ENCODE measurements at regions not wholly inside any gene's neighbourhood (a gene's known extent, or its start where the extent isn't known, plus 50 kb on each side); places are given as distances from the start of the nearest gene placed in this dataset.

DNA sequence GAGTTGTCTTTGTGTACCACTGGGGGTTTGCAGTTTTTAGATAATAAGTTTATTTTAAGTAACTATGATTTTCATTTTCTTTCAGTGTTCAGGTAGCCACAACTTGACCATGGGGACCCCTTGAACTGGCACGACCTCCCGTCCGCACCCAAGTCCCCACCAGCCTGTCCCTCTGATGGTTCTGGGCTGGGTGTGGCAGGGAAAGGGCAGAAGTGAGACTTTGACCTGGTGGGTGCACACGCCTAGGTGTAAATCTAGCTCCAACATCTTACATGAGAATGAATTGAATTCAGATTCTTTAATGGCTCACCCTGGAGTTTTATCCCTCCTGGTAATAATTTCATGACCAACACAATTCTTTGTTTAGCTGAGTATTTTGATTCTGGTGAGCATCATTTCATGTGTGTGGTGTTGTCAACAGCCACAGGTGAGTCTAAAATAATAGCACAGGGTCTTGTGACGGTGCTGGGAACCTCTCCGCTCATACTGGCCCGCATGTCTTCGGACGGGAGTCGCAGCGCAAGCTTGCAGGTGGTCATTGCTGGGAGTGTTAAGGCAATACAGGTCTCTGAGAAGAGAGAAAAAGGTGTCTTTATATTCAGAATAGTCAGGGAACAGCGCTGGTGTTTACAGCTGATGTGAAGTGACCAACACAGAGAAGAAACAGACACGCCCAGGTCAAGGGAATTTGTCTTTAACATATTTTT, 50.8 kb upstream of the POFUT2 start:
- DNase-seq (peak; percentile 24), ATAC-seq (ENCODE audit: poor library complexity) (no peak)
- intact Hi-C loops (cut with DNase I): no loop called here

DNA sequence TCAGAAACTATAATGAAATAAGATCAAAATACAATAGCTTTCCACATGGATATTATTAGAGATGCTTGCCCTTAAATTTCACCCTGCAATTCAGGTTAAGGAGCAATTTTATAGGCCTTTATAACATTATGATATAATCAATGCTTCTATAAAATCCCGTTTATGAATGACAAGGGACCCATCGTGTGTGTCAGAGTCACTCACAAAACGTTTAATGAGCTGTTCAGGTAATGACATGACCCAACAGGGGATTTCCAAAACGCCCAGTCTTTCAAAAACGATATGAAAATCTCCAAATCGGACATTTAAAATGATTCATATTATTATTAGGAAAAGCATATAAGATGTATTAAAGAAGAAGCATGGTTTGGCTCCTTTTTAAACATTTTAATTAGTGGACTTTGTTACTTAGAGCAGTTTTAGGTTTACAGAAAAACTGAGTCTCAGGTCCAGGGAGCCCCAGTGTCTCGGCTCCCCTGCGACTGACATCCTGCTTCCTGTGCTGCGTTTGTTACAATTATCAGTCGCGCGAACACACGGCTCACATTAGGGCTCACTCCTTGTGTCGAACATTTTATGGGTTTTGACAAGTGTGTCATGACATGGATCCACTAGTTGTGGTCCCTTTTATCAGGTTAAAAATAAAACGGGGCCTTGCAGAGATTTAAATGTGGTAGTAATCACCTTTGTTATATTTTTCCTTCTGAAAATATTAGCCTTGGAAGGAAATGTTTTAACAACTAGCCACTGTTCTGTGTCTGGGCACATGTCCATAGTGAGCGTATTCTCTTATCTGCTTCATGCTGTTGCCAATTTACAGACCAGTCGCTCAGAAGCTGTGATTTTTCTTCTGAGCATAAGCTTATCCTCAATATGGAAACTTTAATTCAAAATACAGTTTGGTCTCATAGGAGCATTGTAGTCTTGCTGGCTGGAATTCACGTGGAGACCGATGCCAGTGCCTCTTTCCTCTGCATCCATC, 52.0 kb upstream of the POFUT2 start:
- intact Hi-C loops (cut with DNase I): no loop called here
- ATAC-seq (ENCODE audit: poor library complexity) (peak; percentile 53), DNase-seq (peak; percentile 37)

DNA sequence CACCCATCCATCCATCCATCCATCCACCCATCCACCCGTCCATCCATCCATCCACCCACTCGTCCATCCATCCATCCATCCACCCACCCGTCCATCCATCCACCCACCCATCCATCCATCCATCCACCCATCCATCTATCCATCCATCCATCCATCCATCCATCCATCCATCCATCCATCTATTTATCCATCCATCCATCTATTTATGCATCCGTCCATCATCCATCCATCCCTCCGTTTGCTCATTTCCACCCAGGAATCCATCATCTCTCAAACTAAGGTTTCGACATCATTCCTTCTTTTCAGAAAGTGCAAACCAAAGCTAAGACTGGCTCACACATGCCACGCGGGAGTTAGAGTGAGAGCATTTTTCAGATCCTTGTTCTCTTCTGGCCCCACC, 52.8 kb upstream of the POFUT2 start:
- DNase-seq: no peak
- ATAC-seq (ENCODE audit: poor library complexity): no peak
- intact Hi-C loops (cut with DNase I): no loop called here

GRCh38 chr21:45341261-45341660, 53.6 kb upstream of the POFUT2 start:
- ATAC-seq (ENCODE audit: poor library complexity): no peak
- intact Hi-C loops (cut with DNase I): no loop called here
- DNase-seq: no peak

- DNase-seq (no peak), ATAC-seq (ENCODE audit: poor library complexity) (no peak)
- intact Hi-C loops (cut with DNase I): no loop called here
Measured at GRCh38 chr21:45341779-45342178, 54.1 kb upstream of the POFUT2 start.

- intact Hi-C loops (cut with DNase I): no loop called here
- ATAC-seq (ENCODE audit: poor library complexity) (no peak), DNase-seq (no peak)
Measured at GRCh38 chr21:45343891-45344290, 56.2 kb upstream of the POFUT2 start.

DNA sequence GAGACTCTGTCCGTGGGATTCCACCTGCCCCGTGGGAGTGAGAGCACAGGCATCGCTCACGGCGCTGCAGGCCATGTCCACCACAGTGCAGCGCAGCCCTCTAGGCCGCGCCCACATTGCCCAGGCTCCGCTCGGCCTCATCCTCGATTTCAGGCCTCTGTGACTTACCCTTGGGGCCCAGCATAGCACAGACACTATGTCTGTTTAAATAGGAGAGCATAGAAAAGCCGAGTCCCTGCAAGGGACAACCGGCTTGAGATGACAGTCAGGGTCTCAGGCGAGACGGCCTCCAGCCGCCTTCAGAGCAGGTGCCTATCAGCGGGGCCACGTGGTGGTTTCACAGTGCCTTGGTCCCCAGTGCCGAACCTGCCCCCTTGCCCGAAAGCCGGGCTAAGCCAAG, 56.9 kb upstream of the POFUT2 start:
- intact Hi-C loops (cut with DNase I): no loop called here
- ATAC-seq (ENCODE audit: poor library complexity) (no peak), DNase-seq (no peak)

- DNase-seq: no peak
- intact Hi-C loops (cut with DNase I): no loop called here
Measured at GRCh38 chr21:45347048-45347711, 57.8 kb upstream of the COL18A1 start.

GRCh38 chr21:45347712-45348499, 57.1 kb upstream of the COL18A1 start:
- intact Hi-C loops (cut with DNase I): no loop called here
- DNase-seq: no peak
- ATAC-seq (ENCODE audit: poor library complexity): no peak

More at GRCh38 chr21:45347048-45347711, 57.8 kb upstream of the COL18A1 start:
- no peak for ATAC-seq (ENCODE audit: poor library complexity)

- ATAC-seq (ENCODE audit: poor library complexity) (no peak), DNase-seq (no peak)
- intact Hi-C loops (cut with DNase I): no loop called here
Measured at GRCh38 chr21:45348591-45349327, 56.2 kb upstream of the COL18A1 start.

DNA sequence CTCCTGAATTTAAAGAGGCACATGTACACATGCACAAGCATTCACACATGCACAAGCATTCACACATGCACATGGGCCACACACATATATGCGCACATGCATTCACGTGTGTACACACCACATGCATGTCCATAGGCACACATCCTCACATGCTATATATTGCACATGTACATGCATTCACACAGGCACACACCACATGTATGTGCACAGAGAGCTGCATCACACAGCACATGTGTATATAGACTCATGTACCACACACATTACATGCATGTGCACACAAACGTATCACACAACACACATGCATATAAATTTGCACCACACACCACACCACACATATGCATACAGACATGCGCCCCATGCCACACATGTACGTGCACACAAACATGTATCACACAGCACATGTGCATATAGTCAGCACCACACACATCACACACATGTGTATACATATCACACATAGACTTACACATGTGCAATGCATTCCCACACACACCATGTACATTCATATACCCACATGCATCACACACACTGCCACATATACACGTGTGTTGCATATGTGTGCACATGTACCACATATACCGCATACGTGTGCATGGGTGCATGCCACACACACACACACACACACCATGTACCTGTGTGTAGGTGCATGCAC, 54.6 kb upstream of the COL18A1 start:
- intact Hi-C loops (cut with DNase I): loop anchor here (10.0 kb wide), 1 partner anchor 46 kb away; no protein-coding TSS in a partner anchor
- ATAC-seq (ENCODE audit: poor library complexity) (no peak), DNase-seq (no peak)

GRCh38 chr21:45351061-45351460, 53.9 kb upstream of the COL18A1 start:
- ATAC-seq (ENCODE audit: poor library complexity): no peak
- intact Hi-C loops (cut with DNase I): loop anchor here (10.0 kb wide), 1 partner anchor 46 kb away; no protein-coding TSS in a partner anchor
- DNase-seq: no peak

DNA sequence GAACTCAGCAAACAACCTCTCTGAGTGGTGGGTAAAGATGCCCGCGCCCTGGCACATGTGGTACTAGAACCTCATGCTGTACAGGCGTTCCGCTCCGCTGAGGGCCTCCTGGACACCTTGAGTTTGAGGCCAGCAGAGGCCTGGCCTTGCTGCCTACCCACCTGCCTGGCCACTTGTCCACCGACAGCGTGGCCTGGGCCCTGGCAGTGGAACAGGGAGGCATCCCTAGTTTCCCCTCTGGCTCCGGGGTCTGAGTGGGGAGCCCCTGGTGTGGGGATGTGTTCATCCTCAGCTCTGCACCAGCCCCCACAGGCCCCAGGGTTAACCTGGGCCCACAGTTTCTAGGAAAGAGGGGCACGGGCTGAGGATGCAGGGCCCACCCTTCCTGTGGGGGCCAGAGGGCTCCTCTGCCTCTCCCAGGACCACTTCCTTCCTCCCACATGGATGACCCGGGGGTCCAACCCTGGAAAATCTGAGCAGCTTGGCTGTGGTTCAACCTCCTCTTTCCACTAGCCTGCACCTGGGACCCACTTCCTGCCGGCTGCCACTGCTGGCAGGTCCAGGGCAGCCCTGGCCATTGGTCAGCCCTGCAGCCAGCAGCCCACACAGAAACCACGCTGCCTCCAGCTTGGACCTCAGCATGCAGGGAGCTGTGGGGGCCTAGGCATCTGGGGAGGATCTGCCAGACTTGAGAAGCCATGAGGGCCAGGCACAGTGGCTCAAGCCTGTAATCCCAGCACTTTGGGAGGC, 53.3 kb upstream of the COL18A1 start:
- intact Hi-C loops (cut with DNase I): loop anchor here (10.0 kb wide), 1 partner anchor 47 kb away; no protein-coding TSS in a partner anchor
- no peak for DNase-seq
- no peak for ATAC-seq (ENCODE audit: poor library complexity)

DNA sequence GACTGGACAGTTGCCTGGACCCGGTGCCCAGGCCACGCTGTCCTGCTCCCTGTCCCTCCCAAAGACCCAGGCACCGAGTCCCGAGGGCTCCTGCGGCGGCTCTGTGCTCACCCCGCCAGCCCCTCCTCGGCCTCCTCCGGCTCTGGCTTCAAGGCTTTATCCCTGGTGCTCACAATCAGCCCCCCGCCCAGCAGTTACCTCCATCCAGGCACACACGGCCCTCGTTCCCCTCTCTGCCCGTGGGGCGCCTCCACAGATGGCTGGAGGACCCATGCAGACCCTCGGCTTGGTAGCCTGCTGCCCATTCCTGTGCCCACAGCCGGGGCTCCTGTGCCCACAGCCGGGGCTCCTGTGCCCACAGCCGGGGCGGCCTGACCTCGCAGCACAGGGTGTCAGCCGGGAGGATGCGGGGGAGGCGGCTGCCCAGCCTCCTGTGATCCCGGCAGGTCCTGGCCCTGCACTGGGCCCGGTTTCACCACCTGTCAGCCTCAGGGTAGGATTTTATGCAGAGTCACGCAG, 52.3 kb upstream of the COL18A1 start:
- intact Hi-C loops (cut with DNase I): loop anchor here (10.0 kb wide), 1 partner anchor 48 kb away; no protein-coding TSS in a partner anchor
- no peak for ATAC-seq (ENCODE audit: poor library complexity)
- DNase-seq: no peak

DNA sequence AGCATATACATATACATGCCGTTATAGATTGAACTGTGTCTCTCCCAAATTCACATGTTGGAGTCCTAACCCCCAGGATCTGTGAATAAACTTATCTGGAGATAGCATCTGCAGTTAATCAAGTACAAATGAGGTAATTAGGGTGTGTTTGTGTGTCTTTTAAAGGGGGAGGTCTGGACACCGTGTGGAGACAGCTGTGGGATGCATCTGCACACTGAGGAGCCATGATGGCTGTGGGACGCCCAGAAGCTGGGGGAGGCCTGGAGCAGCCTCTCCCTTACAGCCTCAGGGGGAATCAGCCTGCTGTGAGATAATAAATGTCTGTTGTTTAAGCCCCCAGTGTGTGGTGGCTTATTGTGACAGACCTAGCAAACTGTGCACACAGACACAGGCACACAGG, 51.8 kb upstream of the COL18A1 start:
- DNase-seq (no peak), ATAC-seq (ENCODE audit: poor library complexity) (no peak)
- intact Hi-C loops (cut with DNase I): loop anchor here (10.0 kb wide), 1 partner anchor 48 kb away; no protein-coding TSS in a partner anchor

DNA sequence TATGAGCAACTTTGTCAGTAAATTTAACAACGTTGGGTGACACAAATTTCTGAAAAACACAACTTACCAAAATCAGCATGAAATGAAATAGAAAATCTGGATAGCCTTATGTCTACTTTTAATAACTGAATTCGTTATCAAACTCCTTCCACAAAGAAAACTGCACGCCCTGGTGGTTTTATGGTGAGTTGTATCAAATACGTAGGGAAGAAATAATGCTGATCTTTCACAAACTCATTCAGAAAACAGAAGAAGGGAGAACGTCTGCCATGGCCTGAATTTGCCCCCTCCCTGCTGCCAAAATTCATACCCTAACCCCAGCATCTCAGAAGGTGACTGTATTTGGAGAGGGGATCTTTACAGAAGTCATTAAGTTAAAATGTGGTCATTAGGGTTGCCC, 50.0 kb upstream of the COL18A1 start:
- intact Hi-C loops (cut with DNase I): loop anchor here (10.0 kb wide), 1 partner anchor 50 kb away; no protein-coding TSS in a partner anchor
- DNase-seq (no peak), ATAC-seq (ENCODE audit: poor library complexity) (no peak)

Data from Right ventricle myocardium superior (tissue), 1 donor.